KBM-7 (cell line): ENCODE measurements at regions not wholly inside any gene's neighbourhood (a gene's known extent, or its start where the extent isn't known, plus 50 kb on each side); places are given as distances from the start of the nearest gene placed in this dataset.

Experiments
- DNase-seq: peaks from one replicate; pipeline ENCODE4 v3.0.0-alpha.2; 2015
- in situ Hi-C: fragments of 300-500 bp; cut with MboI; formaldehyde crosslinking; loops from 2 replicates; pipeline ENCODE4 v1.14.3; 2020; ENCODE audit warnings: low sequenced_read_pairs, low pct_unique_long_range_greater_than_20kb, mixed read lengths

DNA sequence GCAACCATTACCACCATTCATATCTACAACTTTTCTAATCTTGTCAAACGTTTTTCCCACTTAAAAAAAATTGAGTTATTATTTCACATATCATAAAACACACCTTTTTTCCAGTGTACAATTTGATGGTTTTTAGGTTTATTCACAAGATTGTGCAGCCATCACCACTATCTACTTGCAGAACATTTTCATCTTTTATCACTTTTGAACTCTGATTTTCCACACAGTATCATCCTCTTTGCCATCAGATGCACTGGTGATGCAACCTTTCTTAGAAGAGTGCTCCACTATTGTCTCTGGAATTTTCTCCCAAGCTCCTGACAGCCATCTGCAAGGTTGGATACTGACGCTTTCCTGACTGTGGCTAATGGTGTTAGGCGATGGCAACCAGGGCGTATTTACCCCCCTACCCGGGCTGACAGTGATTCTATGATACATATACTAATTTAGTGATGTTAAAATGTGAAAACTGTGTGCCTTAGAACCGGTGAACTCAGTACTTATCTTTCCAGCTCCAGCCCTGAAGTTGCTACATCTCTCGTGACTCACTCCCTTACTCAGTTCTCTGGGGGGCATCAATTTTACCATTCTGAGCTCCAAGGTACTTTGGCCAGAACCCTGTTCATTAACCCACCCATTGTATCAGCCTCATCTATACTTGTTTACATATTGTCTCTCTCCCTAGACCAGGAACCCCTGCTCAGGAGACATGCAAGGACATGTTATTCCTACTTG is 105.4 kb upstream of the SPRED2 start:
- in situ Hi-C loops: loop anchor here (25.0 kb wide), 1 partner anchor 251 kb away; no protein-coding TSS in a partner anchor
- DNase-seq: no peak

DNA sequence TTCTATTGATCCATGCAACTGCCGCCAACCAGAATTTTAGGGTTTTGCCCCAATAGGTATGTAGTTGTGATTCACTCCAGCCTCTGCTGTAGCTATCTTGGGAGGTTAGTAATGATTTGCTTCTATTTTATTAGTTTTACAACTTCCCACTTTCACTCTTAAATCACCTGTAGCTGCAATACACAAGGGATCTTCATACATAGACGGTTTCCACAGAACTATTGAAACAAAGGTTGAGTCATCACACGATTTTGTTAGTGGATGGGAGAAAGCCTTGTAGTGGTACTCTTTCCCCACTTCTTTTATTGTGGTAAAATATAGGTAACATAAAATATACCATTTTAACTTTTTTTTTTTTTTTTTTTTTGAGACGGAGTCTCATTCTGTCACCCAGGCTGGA is 104.2 kb upstream of the SPRED2 start:
- in situ Hi-C loops: loop anchor here (25.0 kb wide), 1 partner anchor 249 kb away; no protein-coding TSS in a partner anchor

DNA sequence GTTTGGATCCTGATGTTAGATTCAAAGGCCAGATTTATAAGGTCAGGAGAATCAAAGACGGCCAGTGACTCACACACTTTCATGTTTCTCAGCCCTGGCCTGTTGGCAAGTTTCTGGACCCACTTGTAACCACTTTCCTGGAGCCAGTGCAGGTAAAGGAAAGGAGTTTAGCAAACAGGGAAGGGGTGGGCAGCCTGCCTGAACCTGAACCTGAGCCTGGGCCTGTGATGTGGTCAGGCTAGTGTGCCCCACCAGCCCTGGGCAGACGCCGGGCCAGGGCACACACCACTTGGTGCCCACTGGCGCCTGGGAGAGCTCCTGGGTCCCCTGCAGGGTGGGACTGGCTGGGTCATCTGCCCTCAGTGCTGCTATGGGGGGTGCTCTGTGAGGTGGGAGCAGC is 100.5 kb upstream of the SPRED2 start:
- no peak for DNase-seq
- in situ Hi-C loops: loop anchor here (25.0 kb wide), 1 partner anchor 246 kb away; no protein-coding TSS in a partner anchor

More for the DNA sequence above, 104.2 kb upstream of the SPRED2 start:
- no peak for DNase-seq

DNA sequence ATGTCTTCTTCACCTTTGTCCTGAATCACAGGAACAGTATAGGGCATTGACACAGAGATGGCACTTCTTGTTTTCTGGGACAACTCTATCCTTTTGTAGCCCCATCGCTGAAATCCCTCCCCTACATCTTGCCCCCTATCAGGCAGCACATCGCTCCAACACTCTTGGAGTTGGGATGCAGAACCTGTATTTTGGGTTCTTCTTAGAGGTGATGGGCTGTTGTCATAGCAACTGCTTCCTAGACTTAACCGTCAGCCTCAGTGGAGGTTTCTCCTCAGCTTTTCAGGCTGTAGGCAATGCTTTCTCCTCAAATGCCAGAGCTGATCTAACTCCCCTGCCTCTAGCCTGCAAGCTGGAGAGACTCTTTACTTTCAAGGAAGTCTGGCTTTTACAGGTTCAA is 99.9 kb upstream of the SPRED2 start:
- DNase-seq: no peak
- in situ Hi-C loops: loop anchor here (25.0 kb wide), 1 partner anchor 245 kb away; no protein-coding TSS in a partner anchor

DNA sequence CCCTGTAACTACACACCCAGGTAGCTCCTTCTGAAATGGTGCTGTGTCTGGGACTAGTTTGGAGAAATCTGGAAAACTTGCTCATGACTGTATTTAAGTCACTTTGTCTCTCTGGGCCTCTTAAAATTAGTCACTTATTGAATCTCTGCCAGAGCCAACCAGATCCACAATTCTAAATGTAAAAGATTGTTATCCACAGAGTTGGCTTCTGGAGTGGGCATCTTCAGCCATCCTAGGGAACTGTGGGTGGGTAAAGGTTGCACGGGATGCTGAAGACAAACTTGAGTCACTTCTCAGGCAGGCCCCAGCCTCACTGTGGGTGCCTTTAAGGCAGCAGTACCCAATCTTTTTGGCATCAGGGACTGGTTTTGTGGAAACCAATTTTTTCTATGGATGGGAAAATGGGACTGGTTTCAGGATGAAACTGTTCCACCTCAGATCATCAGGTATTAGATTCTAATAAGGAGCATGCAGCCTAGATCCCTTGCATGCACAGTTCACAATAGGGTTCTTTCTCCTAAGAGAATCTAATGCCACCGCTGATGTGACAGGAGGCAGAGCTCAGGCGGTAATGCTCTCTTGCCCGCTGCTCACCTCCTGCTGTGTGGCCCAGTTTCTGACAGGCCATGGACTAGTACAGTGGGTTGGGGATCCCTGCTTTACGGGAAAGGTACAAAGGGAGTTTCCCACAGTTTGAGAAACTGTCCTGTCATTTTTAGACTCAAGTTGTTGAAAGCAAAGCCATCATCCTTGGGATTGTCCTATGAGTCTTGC is 98.3 kb upstream of the SPRED2 start:
- DNase-seq: no peak
- in situ Hi-C loops: loop anchor here (25.0 kb wide), 1 partner anchor 243 kb away; no protein-coding TSS in a partner anchor

DNA sequence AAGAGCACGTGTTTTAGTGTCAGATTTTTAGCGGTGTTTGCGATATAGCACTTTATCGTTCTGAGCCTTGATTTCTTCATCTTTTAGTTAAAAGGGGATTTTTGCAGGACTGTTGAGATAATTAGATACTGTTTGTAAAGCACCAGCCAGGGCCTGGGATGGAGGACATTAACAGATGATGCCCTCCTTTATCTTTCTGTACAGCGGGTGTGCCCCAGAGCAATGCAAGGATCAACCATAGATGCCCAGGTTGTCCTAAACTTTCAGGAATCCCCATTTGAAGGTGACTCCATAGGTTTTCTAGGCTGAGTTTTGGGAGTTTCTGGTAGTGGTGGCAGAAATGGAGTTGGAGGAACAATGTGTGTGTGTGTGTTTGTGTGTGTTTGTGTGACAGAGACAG is 97.0 kb upstream of the SPRED2 start:
- in situ Hi-C loops: loop anchor here (25.0 kb wide), 1 partner anchor 242 kb away; no protein-coding TSS in a partner anchor
- DNase-seq: no peak

DNA sequence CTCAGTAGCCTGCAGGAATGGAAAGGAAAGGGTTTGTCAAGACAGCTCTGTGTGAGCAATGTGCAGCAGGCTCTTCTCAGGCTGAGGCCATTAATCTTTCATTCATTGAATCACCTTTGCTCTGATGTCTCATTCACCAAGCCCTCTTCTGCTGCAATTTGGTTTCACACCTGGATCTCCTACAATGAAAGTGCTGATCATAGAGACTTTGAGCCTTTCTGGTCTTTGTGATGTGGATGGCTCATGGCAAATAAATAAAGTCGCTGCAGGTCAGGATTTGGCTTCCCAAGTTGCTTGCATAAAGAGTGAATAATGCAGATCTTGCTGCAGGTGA is 95.8 kb upstream of the SPRED2 start:
- no peak for DNase-seq
- in situ Hi-C loops: loop anchor here (25.0 kb wide), 1 partner anchor 241 kb away; no protein-coding TSS in a partner anchor

DNA sequence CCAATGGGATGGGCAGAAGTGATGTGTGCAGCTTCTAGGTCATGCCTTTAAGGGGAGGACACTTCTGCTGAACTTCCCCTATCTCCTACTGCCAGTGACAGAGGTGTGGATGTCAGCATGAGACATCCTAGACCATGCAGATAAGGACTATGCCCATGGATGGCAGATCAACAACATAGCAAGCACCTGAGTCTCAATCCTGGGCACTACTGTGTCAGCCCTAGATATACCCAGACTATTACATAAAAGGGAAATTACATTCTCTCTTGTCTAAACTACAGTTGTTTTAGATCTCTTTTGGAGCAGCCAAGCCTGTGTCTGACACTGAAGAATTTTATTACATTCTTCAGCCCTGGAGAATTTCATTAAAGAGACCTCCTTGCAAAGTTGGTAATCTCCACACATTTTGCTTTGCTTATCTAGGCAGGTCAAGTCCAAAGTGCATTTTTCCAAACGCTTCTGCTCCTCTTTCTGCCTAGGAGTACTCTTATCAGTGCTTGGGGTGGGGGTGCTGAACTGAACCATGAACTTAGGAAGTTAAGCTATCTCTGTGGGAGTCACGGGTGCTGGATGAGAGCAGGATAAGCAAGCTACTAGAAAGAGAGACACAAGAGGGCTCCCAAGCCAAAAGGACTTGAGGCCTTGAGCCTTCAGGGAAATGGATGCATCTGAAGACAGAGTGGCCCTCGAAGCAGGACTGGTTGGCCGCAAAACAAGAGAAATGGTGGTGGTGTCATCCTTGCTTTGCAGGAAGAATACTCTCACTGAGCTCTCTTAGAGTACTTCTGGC is 95.2 kb upstream of the SPRED2 start:
- in situ Hi-C loops: loop anchor here (25.0 kb wide), 1 partner anchor 240 kb away; no protein-coding TSS in a partner anchor

DNA sequence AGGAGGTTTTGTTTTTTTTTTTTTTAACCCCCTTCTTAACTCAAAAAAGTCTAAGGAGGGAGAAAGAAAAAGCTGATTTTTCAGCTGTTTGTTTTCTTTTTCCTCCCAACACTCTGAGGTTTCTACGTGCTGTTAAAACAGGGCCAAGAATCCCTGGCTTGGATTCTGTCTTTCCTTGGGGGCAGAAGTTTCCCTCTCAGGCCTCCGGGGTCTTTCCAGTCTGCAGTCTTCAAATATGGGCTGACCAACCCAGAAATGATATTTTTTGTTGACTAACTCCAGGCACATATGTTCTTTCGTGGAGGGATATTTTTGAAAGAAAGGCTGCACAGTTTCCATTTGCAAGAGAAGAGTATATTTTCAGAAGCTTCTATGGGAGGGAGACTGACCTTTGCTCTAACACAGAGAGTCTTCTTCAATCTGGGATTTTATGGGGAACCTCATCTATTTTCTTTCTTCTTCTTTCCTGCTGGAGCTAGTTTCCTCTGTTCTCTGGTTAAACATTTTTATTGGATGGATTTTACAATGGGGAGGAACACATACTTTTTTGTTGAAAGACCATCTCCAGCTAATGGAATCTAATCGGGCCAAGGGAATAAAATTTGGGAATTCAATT is 93.3 kb upstream of the SPRED2 start:
- in situ Hi-C loops: loop anchor here (25.0 kb wide), 1 partner anchor 238 kb away; no protein-coding TSS in a partner anchor

More for the DNA sequence above, 95.2 kb upstream of the SPRED2 start:
- no peak for DNase-seq

DNA sequence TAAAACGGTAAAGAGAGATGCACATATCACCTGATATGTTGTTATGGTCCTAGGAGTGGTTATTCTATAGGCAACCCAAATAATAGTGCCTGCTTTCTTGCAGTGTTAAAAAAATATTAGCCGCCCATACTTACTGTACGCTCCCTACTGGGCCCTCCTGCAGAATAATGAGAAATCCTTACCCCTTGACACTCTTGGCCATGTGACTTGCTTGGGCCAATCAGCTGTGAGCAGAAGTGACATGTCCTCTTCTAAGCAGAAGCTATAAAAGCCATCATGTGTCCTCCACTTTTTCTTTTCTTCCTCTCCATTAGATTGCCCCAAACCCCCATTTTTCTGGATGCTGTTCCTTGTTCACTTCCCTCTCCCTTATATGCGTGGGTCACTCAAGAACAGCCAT is 90.5 kb upstream of the SPRED2 start:
- in situ Hi-C loops: no loop called here
- no peak for DNase-seq

More for the DNA sequence above, 93.3 kb upstream of the SPRED2 start:
- no peak for DNase-seq

DNA sequence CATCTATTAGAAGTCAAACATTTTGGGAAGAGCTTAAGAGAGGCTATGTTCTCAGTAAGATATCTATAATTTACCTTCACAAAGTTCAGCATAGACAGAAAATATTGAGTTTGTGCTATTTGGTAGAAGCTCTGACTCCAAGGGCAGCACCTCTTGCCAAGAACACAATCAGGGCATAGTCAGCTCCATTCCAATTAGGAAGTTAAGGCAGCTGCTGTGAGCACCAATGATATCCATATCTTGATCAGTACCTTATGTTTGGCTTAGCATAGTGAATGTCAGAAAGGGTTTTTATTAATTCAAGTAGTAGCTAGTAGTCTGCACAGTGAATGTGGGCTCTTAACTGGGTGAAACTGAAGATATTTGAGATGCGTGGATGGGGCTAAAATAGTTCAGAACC is 86.4 kb upstream of the SPRED2 start:
- in situ Hi-C loops: no loop called here
- no peak for DNase-seq

DNA sequence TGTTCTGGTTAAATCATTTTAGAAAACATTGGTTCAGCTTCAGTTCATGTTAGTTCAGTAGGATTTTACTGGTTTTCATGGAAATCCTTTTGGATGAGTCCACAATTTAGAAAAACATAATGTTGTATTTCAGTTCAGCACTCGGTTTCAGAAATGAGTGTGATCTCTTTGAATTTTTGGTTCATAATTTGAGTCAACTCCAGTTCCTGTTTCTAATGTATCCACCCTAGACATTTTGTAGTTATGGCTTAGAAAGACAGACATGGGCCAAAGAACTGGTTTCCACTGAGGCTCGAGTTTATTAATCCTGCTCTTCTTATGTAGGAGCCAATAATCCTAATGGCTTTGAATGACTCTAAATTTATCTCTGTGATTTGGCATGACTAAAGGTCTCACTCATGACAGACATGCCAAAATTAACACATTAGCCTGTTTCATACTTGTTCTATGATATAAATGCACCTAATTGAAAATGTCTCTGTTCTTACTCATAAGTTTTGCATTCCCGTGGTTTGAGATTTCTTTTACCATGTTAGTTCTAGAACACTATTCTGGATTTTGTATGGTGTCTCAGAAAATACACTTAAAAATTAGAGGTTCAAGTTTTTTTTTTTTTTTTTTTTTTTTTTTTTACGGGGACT is 82.3 kb upstream of the SPRED2 start:
- DNase-seq: no peak
- in situ Hi-C loops: no loop called here

DNA sequence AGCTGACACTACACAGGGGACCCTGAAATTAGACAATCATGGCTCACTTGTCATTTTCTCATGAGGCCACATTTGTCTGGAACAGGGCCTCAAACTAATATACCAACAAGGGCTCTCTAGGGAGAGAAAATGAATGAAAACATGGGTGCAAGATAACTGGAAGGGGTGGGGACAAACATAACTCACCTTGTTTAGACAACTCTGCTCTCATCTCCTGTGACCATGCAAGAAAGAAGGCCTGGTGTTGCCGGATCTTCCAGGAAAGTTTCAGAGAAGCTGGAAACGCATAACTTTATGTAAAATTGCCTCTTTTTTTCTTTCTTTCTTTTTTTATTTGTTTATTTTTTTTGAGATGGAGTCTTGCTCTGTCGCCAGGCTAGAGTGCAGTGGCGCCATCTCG is 80.4 kb upstream of the SPRED2 start:
- no peak for DNase-seq
- in situ Hi-C loops: no loop called here

DNA sequence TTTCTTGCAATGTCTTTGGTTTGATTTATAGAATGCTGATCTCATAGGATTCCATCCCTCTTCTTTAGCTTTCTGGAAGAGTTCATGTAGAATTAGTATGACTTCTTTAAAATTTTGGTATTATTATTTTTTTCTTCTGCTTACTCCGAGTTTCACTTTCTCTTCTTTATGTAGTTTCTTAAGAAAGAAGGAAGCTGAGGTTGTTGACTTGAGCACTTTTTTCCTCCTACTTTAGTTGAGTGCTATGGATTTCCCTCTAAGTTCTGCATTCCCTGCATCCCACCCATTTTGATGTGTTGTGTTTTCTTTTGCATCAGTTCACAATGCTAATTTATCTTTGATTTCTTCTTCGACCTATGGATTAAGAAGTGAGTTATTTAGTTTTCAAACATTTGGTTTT is 78.9 kb upstream of the SPRED2 start:
- DNase-seq: no peak
- in situ Hi-C loops: no loop called here

DNA sequence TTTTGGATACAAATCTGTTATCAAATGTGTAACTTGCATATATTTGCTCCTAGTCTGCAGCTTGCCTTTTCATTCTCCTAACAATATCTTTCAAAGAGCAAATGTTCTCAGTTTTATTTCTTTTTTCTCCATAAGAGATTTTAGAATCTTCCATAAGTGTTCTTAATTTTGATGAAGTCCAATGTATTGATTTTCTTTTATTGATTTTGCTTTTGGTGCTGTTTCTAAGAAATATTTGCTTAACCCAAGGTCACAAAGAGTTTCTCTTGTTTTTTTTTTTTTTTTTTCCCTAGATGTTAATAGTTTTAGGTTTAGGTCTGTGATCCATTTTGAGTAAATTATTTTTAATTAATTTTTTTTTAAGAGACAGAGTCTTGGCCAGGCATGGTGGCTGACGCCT is 75.8 kb upstream of the SPRED2 start:
- in situ Hi-C loops: no loop called here

DNA sequence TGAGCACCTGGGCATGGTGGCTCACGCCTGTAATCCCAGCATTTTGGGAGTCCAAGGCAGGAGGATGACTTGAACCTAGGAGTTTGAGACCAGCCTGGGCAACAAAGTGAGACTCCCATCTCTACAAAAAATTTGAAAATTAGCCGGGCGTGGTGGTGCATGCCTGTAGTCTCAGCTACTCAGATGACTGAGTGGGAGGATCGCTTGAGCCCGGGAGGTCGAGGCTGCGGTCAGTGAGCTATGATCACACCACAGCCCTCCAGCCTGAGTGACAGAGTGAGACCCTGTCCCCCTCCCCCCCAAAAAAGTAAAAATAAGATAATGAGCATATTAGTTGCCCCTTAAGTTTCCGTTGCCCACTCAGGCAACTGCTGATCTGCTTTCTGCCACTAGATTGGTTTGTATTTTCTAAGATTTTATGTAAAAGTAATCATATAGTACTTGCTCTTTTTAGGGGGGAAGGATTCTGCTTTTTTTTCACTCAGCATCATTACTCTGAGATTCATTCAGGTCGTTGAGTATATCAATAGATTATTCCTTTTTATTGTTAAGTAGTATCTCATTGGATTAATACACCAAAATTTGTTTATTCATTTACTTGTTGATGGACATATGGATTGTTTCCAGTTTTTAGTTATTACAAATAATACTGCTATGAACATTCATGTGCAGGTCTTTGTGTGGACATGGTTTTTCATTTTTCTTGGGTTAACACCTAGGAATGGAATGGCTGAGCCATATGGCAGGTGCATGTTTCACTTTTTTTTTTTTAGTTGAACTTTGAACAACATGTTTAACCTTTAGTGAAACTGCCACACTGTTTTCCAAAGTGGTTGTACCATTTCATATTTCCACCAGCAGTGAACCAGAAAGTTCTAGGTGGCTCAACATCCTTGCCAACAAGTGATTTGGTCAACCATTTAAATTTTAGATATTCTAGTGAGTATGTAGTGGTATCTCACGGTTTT is 75.0 kb upstream of the SPRED2 start:
- DNase-seq: no peak
- in situ Hi-C loops: no loop called here

More for the DNA sequence above, 75.8 kb upstream of the SPRED2 start:
- no peak for DNase-seq
